Panc1 (cell line): ENCODE measurements at regions not wholly inside any gene's neighbourhood (a gene's known extent, or its start where the extent isn't known, plus 50 kb on each side); places are given as distances from the start of the nearest gene placed in this dataset.

Experiments
- ATAC-seq: fragments of 200-7000 bp; cut with Tn5 transposase; 2 replicates; pipeline ENCODE4 v1.9.1; 2020; ENCODE audit warnings: mild to moderate bottlenecking, moderate library complexity
- BruUV-seq: library from RNA; stranded (reverse); fragments of 400-500 nt; replicated peaks from 2 replicates; lab custom pipeline; 2021; lab: Mats Ljungman, UMichigan
- CTCF ChIA-PET: fragments of 300-600 bp; sonication (Branson Sonifier 250); formaldehyde crosslinking; loops from one replicate; lab custom pipeline; 2022; ENCODE audit warnings: antibody characterized with exemption; lab: Charles Lee
- POLR2A ChIA-PET: fragments of 300-600 bp; sonication (Branson Sonifier 250); formaldehyde crosslinking; loops from one replicate; lab custom pipeline; 2022; ENCODE audit warnings: antibody characterized with exemption; lab: Charles Lee
- DNase-seq: peaks from one replicate; pipeline ENCODE4 v3.0.0-alpha.2; 2010; ENCODE audit warnings: low read depth, low spot score
- H3K27ac ChIP-seq: 2 replicates; pipeline ENCODE4 v1.5.1; 2011; ENCODE audit warnings: mild to moderate bottlenecking, low read length, inconsistent platforms
- H3K27me3 ChIP-seq: fragments of 200-500 bp; sonication (Bioruptor generic); 2 replicates; pipeline ENCODE4 v1.6.0; 2014; ENCODE audit warnings: low read length, inconsistent platforms; ENCODE audit not compliant: control insufficient read depth, insufficient read depth
- H3K36me3 ChIP-seq: fragments of 200-500 bp; sonication (Bioruptor generic); 2 replicates; pipeline ENCODE4 v1.5.1; 2014; ENCODE audit warnings: inconsistent platforms, mild to moderate bottlenecking, low read length, moderate library complexity; ENCODE audit not compliant: control insufficient read depth, insufficient read depth
- H3K4me1 ChIP-seq: 2 replicates; pipeline ENCODE4 v1.5.1; 2011; ENCODE audit warnings: inconsistent platforms, mild to moderate bottlenecking, low read length, moderate library complexity; ENCODE audit not compliant: control insufficient read depth, insufficient read depth
- H3K4me3 ChIP-seq, 2 experiments: 2 replicates each; pipeline ENCODE4 v1.5.1; 2011 to 2012; ENCODE audit warnings: low read depth in 2 of 2, low read length in 2 of 2, mild to moderate bottlenecking in 2 of 2, inconsistent platforms in 1 of 2, moderate library complexity in 1 of 2
- H3K9me3 ChIP-seq: fragments of 200-500 bp; sonication (Bioruptor generic); 2 replicates; pipeline ENCODE4 v1.5.1; 2014; ENCODE audit warnings: low read depth, mild to moderate bottlenecking, inconsistent platforms, low read length, moderate library complexity; ENCODE audit not compliant: control insufficient read depth, insufficient read depth
- CTCF ChIP-seq: fragments of 450-650 bp; IDR thresholded peaks from 2 replicates; pipeline ENCODE4 v1.5.1; 2017; ENCODE audit warnings: mild to moderate bottlenecking
- POLR2AphosphoS5 ChIP-seq: IDR thresholded peaks from 2 replicates; pipeline ENCODE4 v1.6.1; 2012; ENCODE audit warnings: mild to moderate bottlenecking, low read depth, low read length, moderate library complexity
- REST ChIP-seq, 2 experiments: IDR thresholded peaks; 2 replicates each; pipeline ENCODE4 v1.6.1; 2011 to 2012; ENCODE audit warnings: low read depth in 2 of 2, control low read depth in 1 of 2, low read length in 1 of 2, mild to moderate bottlenecking in 1 of 2, moderate library complexity in 1 of 2; ENCODE audit not compliant: insufficient read depth in 1 of 2
- SIN3A ChIP-seq: IDR thresholded peaks from 2 replicates; pipeline ENCODE4 v1.6.1; 2012; ENCODE audit warnings: low read depth, mild to moderate bottlenecking, low read length, moderate library complexity, borderline replicate concordance; ENCODE audit not compliant: insufficient read depth
- TCF7L2 ChIP-seq: IDR thresholded peaks from 2 replicates; pipeline ENCODE4 v1.6.1; 2011; ENCODE audit warnings: mild to moderate bottlenecking, low read depth, low read length, inconsistent platforms
- in situ Hi-C: cut with HindIII; loops from 2 replicates; pipeline ENCODE4 v1.10.0; 2016; ENCODE audit warnings: low sequenced_read_pairs, low pct_unique_long_range_greater_than_20kb
- intact Hi-C: fragments of 100-400 bp; cut with micrococcal nuclease; formaldehyde crosslinking; loops from one replicate; pipeline ENCODE4 v1.10.0; 2022; ENCODE audit not compliant: unreplicated experiment

DNA sequence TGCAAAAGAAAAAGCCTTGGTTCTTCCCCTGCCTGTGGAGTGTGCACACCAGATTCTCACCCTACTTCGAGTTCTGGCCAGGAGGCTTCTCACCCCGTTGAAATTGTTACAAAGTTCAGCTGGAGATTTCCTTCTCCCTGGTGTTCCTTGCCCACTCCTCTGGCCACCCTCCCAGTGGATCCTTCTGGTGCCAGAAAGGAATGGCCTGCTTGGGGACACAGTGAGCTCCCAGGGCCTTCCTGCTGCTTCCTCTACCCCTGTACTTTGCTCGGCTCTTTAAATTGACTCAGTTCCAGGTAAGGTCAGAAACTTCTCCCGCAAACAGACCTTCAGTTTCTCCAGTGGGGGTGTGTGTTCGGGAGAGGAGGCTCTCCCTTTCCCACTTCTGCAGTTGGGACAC lies 140.1 kb upstream of the CFAP20DC start:
- H3K9me3 ChIP-seq: no peaks in the 10 kb centered on the region
- no TSS peak for BruUV-seq
- TF ChIP-seq REST (IDR thresholded peaks at IDR 0.05; ENCODE audit: insufficient read depth in 1 of 2, low read depth in 2 of 2, low read length in 1 of 2) (no peak), SIN3A (no peak), TCF7L2 (no peak), POLR2AphosphoS5 (no peak), CTCF (no peak)
- ChIA-PET POLR2A (no interaction called here), CTCF (no interaction called here)
- H3K4me3 ChIP-seq: no peak overlapping the region
- in situ Hi-C loops (no loop called here), intact Hi-C loops (no loop called here)
- H3K27me3 ChIP-seq: no peaks in the 10 kb centered on the region
- no peak for ATAC-seq
- H3K4me1 ChIP-seq: no peaks in the 10 kb centered on the region
- no peak for DNase-seq
- H3K27ac ChIP-seq: no peak overlapping the region
- no peaks in the 10 kb centered on the region for H3K36me3 ChIP-seq

DNA sequence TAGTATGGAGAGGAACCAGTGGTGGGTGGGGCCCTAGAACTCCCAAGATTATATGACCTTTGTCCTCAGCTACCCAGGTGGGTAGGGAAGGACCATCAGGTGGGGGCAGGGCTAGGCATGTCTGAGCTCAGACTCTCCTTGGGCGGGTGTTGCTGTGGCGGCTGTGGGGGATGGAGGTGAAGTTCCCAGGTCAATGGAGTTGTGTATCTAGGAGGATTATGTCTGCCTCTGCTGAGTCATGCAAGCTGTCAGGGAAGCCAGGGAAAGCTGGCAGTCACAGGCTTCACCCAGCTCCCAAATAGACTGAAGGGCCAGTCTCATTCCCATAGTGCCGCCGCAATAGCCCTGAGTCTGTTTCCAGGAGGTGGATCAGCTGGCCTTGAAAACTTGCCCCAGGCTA lies 139.7 kb upstream of the CFAP20DC start:
- no peak for TF ChIP-seq SIN3A
- no peak for TF ChIP-seq TCF7L2
- TF ChIP-seq CTCF: no peak
- TF ChIP-seq REST (IDR thresholded peaks at IDR 0.05; ENCODE audit: insufficient read depth in 1 of 2, low read depth in 2 of 2, low read length in 1 of 2): no peak
- no peak for TF ChIP-seq POLR2AphosphoS5
- H3K27me3 ChIP-seq: no peaks in the 10 kb centered on the region
- no peak overlapping the region for H3K4me3 ChIP-seq
- no TSS peak for BruUV-seq
- H3K27ac ChIP-seq: no peak overlapping the region
- H3K36me3 ChIP-seq: no peaks in the 10 kb centered on the region
- H3K9me3 ChIP-seq: no peaks in the 10 kb centered on the region
- ChIA-PET POLR2A (no interaction called here), CTCF (no interaction called here)
- no peak for ATAC-seq
- H3K4me1 ChIP-seq: no peaks in the 10 kb centered on the region
- intact Hi-C loops: no loop called here
- no peak for DNase-seq
- in situ Hi-C loops: no loop called here
